Loucy (cell line): ENCODE measurements at regions not wholly inside any gene's neighbourhood (a gene's known extent, or its start where the extent isn't known, plus 50 kb on each side); places are given as distances from the start of the nearest gene placed in this dataset.

Source experiments
- CTCF ChIP-seq: fragments of 200-600 bp; sonication (generic); conservative IDR thresholded peaks from 2 replicates; pipeline ENCODE4 v1.5.1; 2014; ENCODE audit warnings: mild to moderate bottlenecking, antibody characterized with exemption, low read length
- EZH2phosphoT487 ChIP-seq: fragments of 200-600 bp; IDR thresholded peaks from 2 replicates; pipeline ENCODE4 v1.6.1; 2018; ENCODE audit warnings: antibody characterized with exemption, mild to moderate bottlenecking, moderate library complexity, borderline replicate concordance

- no peak for TF ChIP-seq CTCF
- no peak for TF ChIP-seq EZH2phosphoT487
Measured at GRCh38 chr4:26218677-26219605, 101.9 kb upstream of the RBPJ start.
